ENCODE measurements at regions not wholly inside any gene's neighbourhood (a gene's known extent, or its start where the extent isn't known, plus 50 kb on each side); places are given as distances from the start of the nearest gene placed in this dataset.

GRCh38 chr6:6738108-6738507 lies 149.6 kb downstream of the LY86 start:
- no peaks in the 10 kb centered on the region for H3K79me2 ChIP-seq (ENCODE audit: insufficient read depth, low read length)
- no peak overlapping the region for H4K5ac ChIP-seq (ENCODE audit: insufficient read length, low read depth, low read length)
- H3K4me2 ChIP-seq (ENCODE audit: insufficient read depth, insufficient read length, low read length): no peak overlapping the region
- no peaks in the 10 kb centered on the region for H3K23me2 ChIP-seq (ENCODE audit: insufficient read length, low read depth, low read length, poor library complexity, severe bottlenecking)
- H2BK5ac ChIP-seq (ENCODE audit: insufficient read length, low read length): no peak overlapping the region
- Mint-ChIP-seq H3K4me1 (peaks cover 32 to 41% of the 10 kb centered on the region in 2 experiments), H3K27me3 (ENCODE audit: low read depth) (peaks cover 4% of the 10 kb centered on the region; the same call in 1 of the 2 replicates), H3K9me3 (no peaks in the 10 kb centered on the region), H3K4me3 (no peak overlapping the region; a peak in 1 of 5 replicates), H3K36me3 (ENCODE audit: insufficient read depth in 1 of 3, low read depth in 3 of 3) (no peaks in the 10 kb centered on the region), H3K27ac (no peak overlapping the region)
- no peak overlapping the region for H2AFZ ChIP-seq (ENCODE audit: low read length)
- no peak overlapping the region for H2BK120ac ChIP-seq (ENCODE audit: low read depth, low read length, poor library complexity, severe bottlenecking)
- H2BK15ac ChIP-seq (ENCODE audit: low read depth, low read length): no peak overlapping the region
- H4K91ac ChIP-seq (ENCODE audit: insufficient read length, low read depth, low read length): no peak overlapping the region
- no peak overlapping the region for H3K27ac ChIP-seq (ENCODE audit: insufficient read length, low read depth, low read length)
- no peaks in the 10 kb centered on the region for H3K79me1 ChIP-seq (ENCODE audit: insufficient read depth, low read depth, low read length, poor library complexity, severe bottlenecking)
- WGBS (ENCODE audit: extremely low coverage, insufficient read length, low lambda C conversion rate): no CpG with 5 or more reads among the region's 2 CpGs
- H3K9me3 ChIP-seq (ENCODE audit: control insufficient read depth, low read depth, low read length): no peaks in the 10 kb centered on the region
- H3K18ac ChIP-seq (ENCODE audit: insufficient read length, low read depth, low read length): no peak overlapping the region
- no peak overlapping the region for H3K14ac ChIP-seq (ENCODE audit: insufficient read depth, low read length)
- no peak overlapping the region for H3K56ac ChIP-seq (ENCODE audit: insufficient read length, low read depth, low read length)
- no peak overlapping the region for H3K4ac ChIP-seq (ENCODE audit: low read depth, low read length)
- no peak for DNase-seq
- H2AK5ac ChIP-seq (ENCODE audit: insufficient read length, low read length): no peak overlapping the region
- no peak overlapping the region for H3K23ac ChIP-seq (ENCODE audit: insufficient read length, low read depth, low read length)
- H4K20me1 ChIP-seq (ENCODE audit: control insufficient read depth, insufficient read depth, insufficient read length): peaks cover 2% of the 10 kb centered on the region
- TF ChIP-seq CTCF (conservative IDR thresholded peaks at IDR 0.05): no peak
- no peaks in the 10 kb centered on the region for H3K27me3 ChIP-seq (ENCODE audit: insufficient read depth, low read length)
- no peak overlapping the region for H3K9ac ChIP-seq (ENCODE audit: extremely low read depth, insufficient read length, low read length)
- peaks cover 6% of the 10 kb centered on the region; the same call in 1 of the 2 replicates for H3K4me1 ChIP-seq (ENCODE audit: insufficient read depth, low read length)
- no peak overlapping the region for H2BK12ac ChIP-seq (ENCODE audit: insufficient read length, low read depth, low read length)
- no peak overlapping the region for H2BK20ac ChIP-seq (ENCODE audit: low read depth, low read length, poor library complexity, severe bottlenecking)
- no peak overlapping the region for H3T11ph ChIP-seq (ENCODE audit: low read length)
- H4K8ac ChIP-seq (replicated peaks; ENCODE audit: insufficient read length, low read depth, low read length): no peak overlapping the region
